ENCODE measurements at regions not wholly inside any gene's neighbourhood (a gene's known extent, or its start where the extent isn't known, plus 50 kb on each side); places are given as distances from the start of the nearest gene placed in this dataset.

- Histone ChIP-seq H3K4me2 (no peak overlapping the region), H3K27ac (no peak overlapping the region), H3K4me1 (no peaks in the 10 kb centered on the region), H4K20me1 (no peaks in the 10 kb centered on the region), H3K9ac (no peak overlapping the region), H3K36me3 (no peaks in the 10 kb centered on the region), H3K4me3 (no peak overlapping the region), H3K27me3 (no peaks in the 10 kb centered on the region), H3K9me3 (replicated peaks in 1 of 11) (no peaks in the 10 kb centered on the region)
- no peak for TF ChIP-seq Cebpa-rat (IDR thresholded peaks at IDR 0.05)
Measured at GRCh38 chr7:79547132-79547531, 93.7 kb upstream of the MAGI2 start.

- Histone ChIP-seq H3K36me3 (no peaks in the 10 kb centered on the region), H4K20me1 (no peaks in the 10 kb centered on the region), H3K27me3 (no peaks in the 10 kb centered on the region), H3K9me3 (replicated peaks in 1 of 11) (no peaks in the 10 kb centered on the region), H3K4me1 (no peaks in the 10 kb centered on the region), H3K27ac (no peak overlapping the region), H3K9ac (no peak overlapping the region), H3K4me2 (no peak overlapping the region), H3K4me3 (no peak overlapping the region)
- no peak for TF ChIP-seq Cebpa-rat (IDR thresholded peaks at IDR 0.05)
Measured at GRCh38 chr7:79540592-79540991, 87.1 kb upstream of the MAGI2 start.

GRCh38 chr7:79534128-79534527 is 80.7 kb upstream of the MAGI2 start:
- TF ChIP-seq Cebpa-rat (IDR thresholded peaks at IDR 0.05): no peak
- Histone ChIP-seq H3K36me3 (no peaks in the 10 kb centered on the region), H3K9me3 (replicated peaks in 1 of 11) (no peaks in the 10 kb centered on the region), H3K27me3 (no peaks in the 10 kb centered on the region), H3K4me3 (no peak overlapping the region), H3K9ac (no peak overlapping the region), H3K4me1 (no peaks in the 10 kb centered on the region), H3K27ac (no peak overlapping the region), H4K20me1 (no peaks in the 10 kb centered on the region), H3K4me2 (no peak overlapping the region)

GRCh38 chr7:79531905-79532664 is 78.6 kb upstream of the MAGI2 start:
- Histone ChIP-seq H3K27ac (no peak overlapping the region), H3K9ac (no peak overlapping the region), H3K27me3 (no peaks in the 10 kb centered on the region), H3K4me2 (no peak overlapping the region), H3K4me1 (no peaks in the 10 kb centered on the region), H4K20me1 (no peaks in the 10 kb centered on the region), H3K36me3 (no peaks in the 10 kb centered on the region), H3K4me3 (no peak overlapping the region), H3K9me3 (replicated peaks in 1 of 11) (no peaks in the 10 kb centered on the region)
- TF ChIP-seq Cebpa-rat (IDR thresholded peaks at IDR 0.05): no peak

GRCh38 chr7:79531116-79531515 is 77.6 kb upstream of the MAGI2 start:
- no peak for TF ChIP-seq Cebpa-rat (IDR thresholded peaks at IDR 0.05)
- H3K27me3 ChIP-seq: no peaks in the 10 kb centered on the region
- no peaks in the 10 kb centered on the region for H4K20me1 ChIP-seq
- H3K9ac ChIP-seq: no peak overlapping the region
- no peak overlapping the region for H3K4me2 ChIP-seq
- H3K9me3 ChIP-seq (replicated peaks in 1 of 11): no peaks in the 10 kb centered on the region
- no peak overlapping the region for H3K27ac ChIP-seq
- no peak overlapping the region for H3K4me3 ChIP-seq
- H3K36me3 ChIP-seq: no peaks in the 10 kb centered on the region
- no peaks in the 10 kb centered on the region for H3K4me1 ChIP-seq

GRCh38 chr7:79529881-79530235 is 76.4 kb upstream of the MAGI2 start:
- H3K27ac ChIP-seq: no peak overlapping the region
- no peaks in the 10 kb centered on the region for H3K27me3 ChIP-seq
- H3K4me2 ChIP-seq: no peak overlapping the region
- no peak overlapping the region for H3K9ac ChIP-seq
- TF ChIP-seq Cebpa-rat (IDR thresholded peaks at IDR 0.05): no peak
- H3K4me3 ChIP-seq: no peak overlapping the region
- no peaks in the 10 kb centered on the region for H4K20me1 ChIP-seq
- no peaks in the 10 kb centered on the region for H3K4me1 ChIP-seq
- H3K36me3 ChIP-seq: no peaks in the 10 kb centered on the region
- H3K9me3 ChIP-seq (replicated peaks in 1 of 11): no peaks in the 10 kb centered on the region

GRCh38 chr7:79529214-79529880 is 75.9 kb upstream of the MAGI2 start:
- Histone ChIP-seq H3K4me1 (no peaks in the 10 kb centered on the region), H3K4me2 (no peak overlapping the region), H3K36me3 (no peaks in the 10 kb centered on the region), H3K9ac (no peak overlapping the region), H4K20me1 (no peaks in the 10 kb centered on the region), H3K27me3 (no peaks in the 10 kb centered on the region), H3K9me3 (replicated peaks in 1 of 11) (no peaks in the 10 kb centered on the region), H3K27ac (no peak overlapping the region), H3K4me3 (no peak overlapping the region)
- TF ChIP-seq Cebpa-rat (IDR thresholded peaks at IDR 0.05): no peak

GRCh38 chr7:79528421-79528820 is 75.0 kb upstream of the MAGI2 start:
- no peak overlapping the region for H3K4me3 ChIP-seq
- H3K4me2 ChIP-seq: no peak overlapping the region
- TF ChIP-seq Cebpa-rat (IDR thresholded peaks at IDR 0.05): no peak
- H3K36me3 ChIP-seq: no peaks in the 10 kb centered on the region
- no peak overlapping the region for H3K9ac ChIP-seq
- H3K27ac ChIP-seq: no peak overlapping the region
- no peaks in the 10 kb centered on the region for H3K4me1 ChIP-seq
- no peaks in the 10 kb centered on the region for H3K9me3 ChIP-seq (replicated peaks in 1 of 11)
- no peaks in the 10 kb centered on the region for H3K27me3 ChIP-seq
- H4K20me1 ChIP-seq: no peaks in the 10 kb centered on the region

GRCh38 chr7:79524048-79524447 is 70.6 kb upstream of the MAGI2 start:
- Histone ChIP-seq H3K4me1 (no peaks in the 10 kb centered on the region), H3K9ac (no peak overlapping the region), H4K20me1 (no peaks in the 10 kb centered on the region), H3K4me3 (no peak overlapping the region), H3K27me3 (no peaks in the 10 kb centered on the region), H3K4me2 (no peak overlapping the region), H3K36me3 (no peaks in the 10 kb centered on the region), H3K27ac (no peak overlapping the region), H3K9me3 (replicated peaks in 1 of 11) (no peaks in the 10 kb centered on the region)
- no peak for TF ChIP-seq Cebpa-rat (IDR thresholded peaks at IDR 0.05)

- no peak overlapping the region for H3K9ac ChIP-seq
- no peak overlapping the region for H3K27ac ChIP-seq
- no peaks in the 10 kb centered on the region for H4K20me1 ChIP-seq
- no peak overlapping the region for H3K4me3 ChIP-seq
- no peak overlapping the region for H3K4me2 ChIP-seq
- no peak for TF ChIP-seq Cebpa-rat (IDR thresholded peaks at IDR 0.05)
- H3K27me3 ChIP-seq: no peaks in the 10 kb centered on the region
- no peaks in the 10 kb centered on the region for H3K9me3 ChIP-seq (replicated peaks in 1 of 11)
- no peaks in the 10 kb centered on the region for H3K36me3 ChIP-seq
- H3K4me1 ChIP-seq: no peaks in the 10 kb centered on the region
Measured at GRCh38 chr7:79523436-79523835, 70.0 kb upstream of the MAGI2 start.
